Naive B cell (primary cell): ENCODE measurements at regions not wholly inside any gene's neighbourhood (a gene's known extent, or its start where the extent isn't known, plus 50 kb on each side); places are given as distances from the start of the nearest gene placed in this dataset.

Experiments
- ATAC-seq, 2 donors: fragments of 150-1000 bp; cut with Tn5 transposase; 2 replicates each; pipeline ENCODE4 v1.10.0; 2021; ENCODE audit warnings: low read depth in 2 of 2, mild to moderate bottlenecking in 2 of 2, moderate library complexity in 2 of 2
- DNase-seq: peaks from one replicate; pipeline ENCODE4 v3.0.0; 2022
- H3K27ac Mint-ChIP-seq, 6 donors: one replicate each; pipeline ENCODE4 v1.8.0; 2020 to 2022; ENCODE audit warnings: mild to moderate bottlenecking in 6 of 6, mixed read lengths in 6 of 6, moderate library complexity in 5 of 6, inconsistent platforms in 2 of 6
- H3K27me3 Mint-ChIP-seq, 3 donors: one replicate each; pipeline ENCODE4 v1.8.0; 2021 to 2022; ENCODE audit warnings: mixed read lengths in 3 of 3, mild to moderate bottlenecking in 1 of 3
- H3K36me3 Mint-ChIP-seq, 2 donors: one replicate each; pipeline ENCODE4 v1.8.0; 2020 to 2022; ENCODE audit warnings: mixed read lengths in 2 of 2, inconsistent platforms in 1 of 2, mild to moderate bottlenecking in 1 of 2
- H3K4me1 Mint-ChIP-seq, 3 donors: one replicate each; pipeline ENCODE4 v1.8.0; 2020 to 2022; ENCODE audit warnings: mixed read lengths in 3 of 3, inconsistent platforms in 1 of 3, mild to moderate bottlenecking in 1 of 3, moderate library complexity in 1 of 3
- H3K4me3 Mint-ChIP-seq, 8 donors: one replicate each; pipeline ENCODE4 v1.8.0; 2020 to 2022; ENCODE audit warnings: mild to moderate bottlenecking in 8 of 8, mixed read lengths in 8 of 8, moderate library complexity in 8 of 8, inconsistent platforms in 2 of 8
- H3K9me3 Mint-ChIP-seq, 7 donors: one replicate each; pipeline ENCODE4 v1.8.0; 2020 to 2022; ENCODE audit warnings: mixed read lengths in 7 of 7, mild to moderate bottlenecking in 5 of 7, inconsistent platforms in 2 of 7, moderate library complexity in 1 of 7

DNA sequence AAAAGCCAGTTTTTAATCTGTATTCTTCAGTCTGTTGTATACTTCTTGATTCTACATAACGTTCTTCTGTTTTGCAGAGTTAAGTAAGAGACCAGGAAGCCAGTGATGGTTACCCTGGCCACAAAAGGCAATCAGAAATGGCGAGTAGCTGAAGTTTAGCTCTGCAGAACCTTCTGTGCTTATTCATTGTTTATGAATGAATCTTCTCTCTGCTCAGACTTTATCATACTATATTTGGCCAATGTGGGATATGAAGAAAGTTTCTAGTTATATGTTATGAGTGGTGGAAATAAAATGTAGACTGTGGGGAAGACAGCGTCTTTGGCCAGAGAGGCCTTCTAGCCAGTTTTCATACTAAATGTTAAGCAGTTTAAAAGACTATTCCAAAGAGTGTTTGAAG, 249.9 kb upstream of the RGS6 start:
- DNase-seq = no peak
- Mint-ChIP-seq H3K27me3 (no peaks in the 10 kb centered on the region), H3K4me3 (no peak overlapping the region), H3K4me1 (peaks cover 3 to 11% (median 4%) of the 10 kb centered on the region in 3 donors), H3K27ac (peak overlapping the region in 2 of 6 donors; percentile 27 to 36), H3K36me3 (peaks cover 27 to 34% of the 10 kb centered on the region in 2 donors), H3K9me3 (peaks cover 0 to 3% (median 0%) of the 10 kb centered on the region in 7 donors)
- ATAC-seq = no peak

DNA sequence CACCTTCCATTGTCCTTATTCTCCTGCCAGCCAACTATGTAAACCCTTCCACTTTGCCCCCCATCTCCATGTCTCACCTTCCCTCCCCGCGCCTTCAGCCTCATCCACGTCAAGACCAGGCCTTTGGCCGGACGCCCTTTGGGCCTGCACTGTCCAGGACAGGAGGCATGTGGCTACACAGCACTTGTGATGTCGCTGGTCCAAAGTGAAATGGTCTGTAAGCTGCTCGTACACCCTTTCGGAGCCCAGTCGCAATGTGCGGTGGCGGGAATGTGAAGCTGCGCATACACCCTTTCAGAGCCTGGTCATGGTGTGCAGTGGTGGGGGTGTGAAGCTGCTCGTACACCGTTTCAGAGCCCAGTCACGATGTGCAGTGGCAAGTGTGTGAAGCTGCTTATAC, 247.9 kb upstream of the RGS6 start:
- H3K4me3 Mint-ChIP-seq = peak overlapping the region in 1 of 8 donors; percentile 9
- no peaks in the 10 kb centered on the region for H3K9me3 Mint-ChIP-seq
- peaks cover 20 to 35% of the 10 kb centered on the region in 2 donors for H3K36me3 Mint-ChIP-seq
- ATAC-seq (no peak), DNase-seq (no peak)
- peaks cover 0 to 4% (median 3%) of the 10 kb centered on the region in 3 donors for H3K4me1 Mint-ChIP-seq
- H3K27me3 Mint-ChIP-seq = no peaks in the 10 kb centered on the region
- no peak overlapping the region for H3K27ac Mint-ChIP-seq

DNA sequence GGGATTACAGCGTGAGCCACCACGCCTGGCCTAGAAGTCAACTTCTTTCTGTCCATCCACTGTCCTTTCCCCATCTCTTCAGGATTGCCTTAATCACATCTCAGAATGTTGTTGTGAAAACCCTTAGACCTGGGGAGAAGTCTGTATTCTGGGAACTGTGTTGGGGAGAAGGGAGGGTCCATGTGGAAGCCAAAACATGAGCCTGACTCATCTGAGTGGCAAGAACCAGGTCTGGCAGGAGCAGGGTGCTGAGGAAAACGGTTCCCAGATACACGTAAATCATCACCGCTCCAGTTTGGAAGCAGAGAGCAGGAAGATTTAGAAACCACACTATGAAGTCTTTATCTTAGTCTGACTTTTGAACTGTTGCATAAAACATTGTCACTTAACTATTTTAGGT, 245.6 kb upstream of the RGS6 start:
- DNase-seq = no peak
- Mint-ChIP-seq H3K27ac (peak overlapping the region in 1 of 6 donors; percentile 60), H3K27me3 (no peaks in the 10 kb centered on the region), H3K36me3 (peaks cover 28 to 46% of the 10 kb centered on the region in 2 donors), H3K4me3 (no peak overlapping the region), H3K4me1 (peaks cover 0 to 14% (median 3%) of the 10 kb centered on the region in 3 donors), H3K9me3 (no peaks in the 10 kb centered on the region)
- ATAC-seq = no peak

DNA sequence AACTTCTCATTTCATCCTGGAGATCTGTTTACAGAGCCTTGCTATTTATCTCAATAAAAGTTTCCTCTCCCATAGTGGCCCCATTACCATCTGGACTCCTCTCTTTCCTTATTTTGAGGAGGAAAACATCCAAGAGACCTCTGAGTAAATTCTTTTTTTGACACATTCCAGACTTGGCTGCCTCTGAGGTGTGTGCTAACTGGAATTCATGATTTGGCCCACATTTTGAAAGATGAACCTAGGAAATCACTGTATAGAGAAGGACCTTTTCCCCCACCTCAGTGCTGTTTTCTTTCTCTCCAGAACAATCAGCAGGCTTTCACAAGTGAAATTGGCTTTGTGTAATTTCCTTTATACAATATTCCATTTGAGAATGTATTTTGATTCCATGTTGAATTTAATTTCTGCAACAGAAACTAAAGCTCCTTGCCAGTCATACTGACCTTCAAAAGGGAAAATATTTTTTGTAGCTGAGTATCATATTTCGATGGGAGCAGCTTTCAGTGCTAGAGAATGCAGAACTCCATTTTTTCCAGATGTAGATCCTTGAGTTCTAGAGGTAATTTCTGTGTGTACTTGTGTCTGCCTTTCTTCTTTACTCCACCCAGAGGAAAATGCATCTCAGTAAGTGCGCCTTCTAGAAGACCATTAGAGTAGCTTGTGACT, 244.9 kb upstream of the RGS6 start:
- Mint-ChIP-seq H3K4me1 (peaks cover 0 to 15% (median 3%) of the 10 kb centered on the region in 3 donors), H3K27ac (peak overlapping the region in 1 of 6 donors; percentile 60), H3K36me3 (peaks cover 31 to 46% of the 10 kb centered on the region in 2 donors), H3K4me3 (no peak overlapping the region), H3K9me3 (no peaks in the 10 kb centered on the region), H3K27me3 (no peaks in the 10 kb centered on the region)
- ATAC-seq = no peak
- no peak for DNase-seq

DNA sequence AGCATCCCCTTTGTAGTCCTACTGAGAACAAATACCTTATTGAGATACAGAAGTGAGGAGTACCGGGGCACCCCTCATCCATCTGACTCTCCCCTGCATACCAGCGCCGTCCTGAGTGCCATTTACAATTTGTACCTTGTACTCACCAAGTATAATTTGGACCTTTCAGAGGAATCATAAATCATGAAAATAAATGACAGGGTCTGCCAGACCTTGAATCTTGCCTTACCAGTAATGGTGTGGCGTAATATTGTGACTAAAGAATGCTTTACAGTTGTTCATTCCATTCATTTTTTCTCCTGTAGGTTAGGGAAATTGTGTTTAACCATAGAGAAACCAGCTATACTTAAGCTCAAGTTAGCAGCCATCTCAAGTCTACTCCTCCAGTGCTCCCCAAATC, 243.7 kb upstream of the RGS6 start:
- Mint-ChIP-seq H3K4me1 (peaks cover 0 to 12% (median 0%) of the 10 kb centered on the region in 3 donors), H3K9me3 (no peaks in the 10 kb centered on the region), H3K27me3 (no peaks in the 10 kb centered on the region), H3K27ac (no peak overlapping the region), H3K4me3 (no peak overlapping the region), H3K36me3 (peaks cover 31 to 46% of the 10 kb centered on the region in 2 donors)
- ATAC-seq (no peak), DNase-seq (no peak)

DNA sequence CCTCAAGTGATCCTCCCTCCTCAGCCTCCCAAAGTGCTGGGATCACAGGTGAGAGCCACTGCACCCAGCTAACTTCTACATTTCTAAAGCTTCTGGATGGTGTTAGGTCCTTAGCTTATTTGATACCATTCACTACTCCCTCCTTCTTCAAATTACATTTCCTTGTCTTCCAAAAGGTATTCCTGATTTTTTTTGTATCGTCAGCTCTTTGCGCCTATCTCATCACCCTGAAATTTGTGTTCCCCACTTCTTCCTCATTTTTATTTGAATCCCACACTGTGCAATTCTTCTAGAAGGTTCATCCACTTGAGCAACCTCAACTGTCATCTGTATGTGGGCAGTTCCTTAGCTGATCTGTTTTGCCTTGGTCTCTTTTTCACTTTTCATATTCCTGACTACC, 241.8 kb upstream of the RGS6 start:
- no peaks in the 10 kb centered on the region for H3K9me3 Mint-ChIP-seq
- ATAC-seq (no peak), DNase-seq (no peak)
- peaks cover 0 to 12% (median 0%) of the 10 kb centered on the region in 3 donors for H3K4me1 Mint-ChIP-seq
- peaks cover 37 to 39% of the 10 kb centered on the region in 2 donors for H3K36me3 Mint-ChIP-seq
- peak overlapping the region in 1 of 6 donors; percentile 84 for H3K27ac Mint-ChIP-seq
- no peaks in the 10 kb centered on the region for H3K27me3 Mint-ChIP-seq
- H3K4me3 Mint-ChIP-seq = no peak overlapping the region

DNA sequence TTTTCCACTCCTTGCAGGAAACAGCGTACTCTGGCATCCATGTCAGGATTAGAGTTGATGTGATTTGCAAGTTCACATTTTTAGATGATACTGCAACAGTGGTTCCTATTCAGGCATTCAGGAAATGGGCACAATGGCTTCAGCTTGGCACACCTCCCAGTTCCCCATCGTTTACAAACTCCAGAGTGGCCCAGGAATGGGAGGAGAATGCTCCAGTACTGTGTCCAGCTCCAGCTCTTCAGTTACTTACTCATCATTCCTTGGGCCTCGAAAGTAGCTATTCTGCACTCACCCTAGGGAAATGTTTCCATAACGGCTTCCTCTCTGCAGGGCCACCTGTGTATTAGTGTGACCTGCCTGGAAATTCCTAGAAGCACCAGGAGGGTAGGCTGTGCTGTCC, 239.7 kb upstream of the RGS6 start:
- no peaks in the 10 kb centered on the region for H3K27me3 Mint-ChIP-seq
- H3K4me3 Mint-ChIP-seq = no peak overlapping the region
- no peaks in the 10 kb centered on the region for H3K9me3 Mint-ChIP-seq
- ATAC-seq = no peak
- H3K4me1 Mint-ChIP-seq = peaks cover 0 to 16% (median 0%) of the 10 kb centered on the region in 3 donors
- peaks cover 39 to 46% of the 10 kb centered on the region in 2 donors for H3K36me3 Mint-ChIP-seq
- DNase-seq = no peak
- no peak overlapping the region for H3K27ac Mint-ChIP-seq

DNA sequence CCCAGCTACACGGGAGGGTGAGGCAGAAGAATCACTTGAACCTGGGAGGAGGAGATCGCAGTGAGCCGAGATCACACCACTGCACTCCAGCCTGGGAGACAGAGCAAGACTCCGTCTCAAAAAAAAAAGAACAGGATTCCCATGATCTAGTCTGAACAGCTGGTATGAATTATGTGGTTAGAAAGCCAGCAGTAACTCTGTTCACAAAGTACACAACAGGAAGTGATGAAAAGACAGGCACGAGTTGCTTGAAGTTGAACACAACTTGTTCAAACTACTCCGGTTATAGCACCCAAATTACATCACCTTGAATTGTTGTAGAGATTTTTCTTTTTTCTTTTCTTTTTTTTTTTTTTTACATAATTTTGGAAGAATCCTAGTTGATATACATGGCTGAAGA, 238.8 kb upstream of the RGS6 start:
- no peaks in the 10 kb centered on the region for H3K27me3 Mint-ChIP-seq
- H3K4me3 Mint-ChIP-seq = no peak overlapping the region
- no peak for DNase-seq
- H3K4me1 Mint-ChIP-seq = peaks cover 0 to 16% (median 0%) of the 10 kb centered on the region in 3 donors
- ATAC-seq = no peak
- H3K36me3 Mint-ChIP-seq = peaks cover 41 to 46% of the 10 kb centered on the region in 2 donors
- H3K9me3 Mint-ChIP-seq = no peaks in the 10 kb centered on the region
- H3K27ac Mint-ChIP-seq = peak overlapping the region in 2 of 6 donors; percentile 11 to 80

DNA sequence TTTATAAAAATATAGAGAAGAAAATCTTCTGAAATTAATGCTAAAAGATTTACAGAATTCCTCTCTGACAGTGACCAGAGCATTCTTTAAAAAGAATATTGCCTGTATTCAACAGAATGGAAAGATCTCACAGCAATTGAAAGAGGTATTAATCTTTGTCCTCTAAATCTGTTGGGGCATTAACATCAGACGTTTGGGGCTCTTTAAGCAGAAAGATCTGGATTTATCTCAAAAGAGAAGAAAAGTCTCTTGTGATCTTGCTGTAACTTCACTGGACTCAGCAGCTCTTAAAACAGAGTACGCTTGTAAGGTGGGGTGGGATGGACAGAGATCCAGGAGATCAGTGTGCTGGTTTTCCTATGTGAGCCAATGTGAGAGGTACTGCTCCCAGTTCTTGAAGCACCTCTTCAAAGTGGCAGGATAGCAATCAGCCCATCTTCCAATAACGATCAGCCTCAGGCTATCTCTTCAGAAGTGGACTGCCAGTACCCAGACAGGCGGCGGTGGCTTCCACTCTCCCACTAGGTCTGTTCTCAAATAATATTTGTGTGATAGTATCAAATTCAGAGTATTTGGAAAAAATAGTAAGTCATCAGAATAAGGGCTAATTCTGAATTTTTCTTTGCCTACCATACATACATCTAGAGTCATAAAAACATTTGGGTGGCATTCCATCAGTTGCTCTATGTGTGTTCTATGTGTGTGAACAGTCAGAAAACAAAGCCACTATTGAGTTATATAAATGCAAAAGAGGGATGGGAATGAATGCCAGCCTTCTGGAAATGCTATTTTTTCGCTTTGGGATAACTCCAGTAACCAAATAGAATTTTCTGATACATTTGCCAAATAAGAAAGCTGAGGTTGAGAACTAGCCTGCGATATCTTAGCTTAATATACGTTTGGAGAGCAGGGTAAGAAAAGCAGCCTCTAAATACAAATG, 237.4 kb upstream of the RGS6 start:
- Mint-ChIP-seq H3K4me3 (no peak overlapping the region), H3K27ac (peak overlapping the region in 1 of 6 donors; percentile 60), H3K4me1 (peaks cover 0 to 16% (median 0%) of the 10 kb centered on the region in 3 donors)

DNA sequence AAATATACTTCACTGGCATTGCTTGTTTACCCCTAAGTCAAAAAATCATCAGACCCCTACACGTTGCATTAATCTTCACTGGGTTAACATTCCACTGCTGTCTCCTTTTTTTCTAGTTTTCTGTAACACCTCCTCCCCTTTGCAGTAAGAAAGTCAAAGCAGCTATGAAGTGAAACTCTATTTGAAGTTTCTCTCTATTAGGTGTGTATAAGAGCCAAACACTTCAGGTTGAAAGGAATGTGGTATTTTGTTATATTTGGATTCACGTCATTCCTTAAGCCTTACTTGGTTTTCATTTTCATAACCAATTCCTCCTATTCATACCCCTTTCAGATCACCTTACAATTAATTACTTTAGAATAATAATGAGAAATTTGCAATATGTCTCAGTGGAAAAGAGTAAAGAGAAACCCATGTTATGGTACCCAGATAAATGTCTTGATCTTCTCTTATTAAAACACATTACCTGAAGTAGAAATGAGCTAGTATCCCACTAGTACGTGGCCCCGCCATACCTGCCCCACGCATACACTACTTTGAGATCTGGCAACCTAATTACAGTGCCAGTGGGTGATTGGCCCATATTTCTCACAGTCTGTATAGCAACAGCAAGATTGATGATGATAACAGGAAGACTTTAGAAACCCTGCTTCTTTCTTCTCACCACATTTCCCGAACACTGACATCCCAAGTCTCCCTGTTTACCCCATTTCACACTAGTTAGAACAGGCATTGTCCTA, 236.4 kb upstream of the RGS6 start:
- Mint-ChIP-seq H3K9me3 (no peaks in the 10 kb centered on the region), H3K36me3 (peaks cover 45 to 50% of the 10 kb centered on the region in 2 donors), H3K27me3 (no peaks in the 10 kb centered on the region), H3K4me1 (peaks cover 0 to 11% (median 0%) of the 10 kb centered on the region in 3 donors), H3K4me3 (no peak overlapping the region), H3K27ac (peak overlapping the region in 2 of 6 donors; percentile 29 to 45)
- ATAC-seq (no peak), DNase-seq (no peak)

More for the DNA sequence above, 237.4 kb upstream of the RGS6 start:
- no peak for DNase-seq
- ATAC-seq = no peak
- H3K9me3 Mint-ChIP-seq = no peaks in the 10 kb centered on the region
- H3K36me3 Mint-ChIP-seq = peaks cover 48 to 57% of the 10 kb centered on the region in 2 donors
- H3K27me3 Mint-ChIP-seq = no peaks in the 10 kb centered on the region

DNA sequence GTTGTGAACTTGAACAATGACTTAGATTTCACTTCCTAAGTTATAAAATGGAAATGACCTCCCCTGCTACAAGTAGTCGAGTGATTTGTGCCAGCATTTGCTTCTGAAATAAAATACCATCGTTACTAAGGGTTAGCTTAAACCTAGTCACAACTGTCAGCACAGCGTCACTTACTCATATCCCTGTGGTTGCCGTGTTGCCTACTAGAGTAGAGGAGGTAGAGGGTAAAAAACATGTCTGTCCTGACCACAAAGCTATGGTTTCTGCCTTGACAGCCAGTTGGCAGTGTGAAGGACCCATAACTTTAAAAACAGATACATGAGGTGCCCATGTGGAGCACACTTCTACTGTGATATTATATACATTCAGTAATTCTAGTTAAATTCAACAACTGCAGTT, 234.2 kb upstream of the RGS6 start:
- ATAC-seq (no peak), DNase-seq (no peak)
- Mint-ChIP-seq H3K27ac (peak overlapping the region in 1 of 6 donors; percentile 30), H3K27me3 (no peaks in the 10 kb centered on the region), H3K4me3 (no peak overlapping the region), H3K9me3 (no peaks in the 10 kb centered on the region), H3K4me1 (peaks cover 0 to 4% (median 0%) of the 10 kb centered on the region in 3 donors), H3K36me3 (peaks cover 37 to 48% of the 10 kb centered on the region in 2 donors)

DNA sequence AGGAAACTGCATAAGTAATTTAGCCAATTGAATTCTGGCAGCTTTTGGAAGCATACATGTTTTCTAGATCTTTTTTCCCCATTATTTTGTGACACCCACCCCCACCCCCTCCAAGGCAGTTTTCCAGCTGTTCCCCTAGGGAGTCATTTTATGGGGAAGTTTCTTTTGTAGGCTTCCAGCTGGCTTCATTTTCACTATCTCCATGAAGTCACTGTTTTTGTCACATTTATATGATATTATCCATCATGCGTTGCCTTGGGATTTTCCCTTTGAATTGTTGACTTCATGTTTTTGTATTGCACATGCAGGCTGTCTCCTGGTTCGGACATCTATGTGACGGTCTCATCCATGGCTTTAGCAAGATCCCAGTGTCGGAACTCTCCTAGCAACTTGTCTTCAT, 233.6 kb upstream of the RGS6 start:
- Mint-ChIP-seq H3K36me3 (peaks cover 36 to 48% of the 10 kb centered on the region in 2 donors), H3K4me3 (no peak overlapping the region)

DNA sequence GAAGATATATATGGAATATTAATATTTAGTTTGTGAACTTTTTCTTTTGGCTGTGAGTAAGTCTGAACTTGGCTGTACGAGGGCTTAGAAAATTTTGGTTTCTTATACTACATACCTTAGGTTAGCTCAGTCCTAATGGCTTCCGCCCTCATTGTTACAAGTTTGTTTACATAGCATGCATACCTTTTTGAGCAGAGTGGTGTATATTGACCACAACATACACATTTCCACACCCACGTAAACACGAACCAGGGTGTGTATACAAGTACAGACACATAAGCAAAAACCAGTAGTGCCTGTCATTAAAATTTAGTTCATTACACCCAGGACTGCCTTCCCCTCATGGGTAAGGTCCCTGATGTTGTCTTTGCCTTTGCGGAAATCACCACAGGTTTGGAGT, 230.2 kb upstream of the RGS6 start:
- Mint-ChIP-seq H3K27me3 (no peaks in the 10 kb centered on the region), H3K4me1 (no peaks in the 10 kb centered on the region), H3K4me3 (no peak overlapping the region), H3K9me3 (no peaks in the 10 kb centered on the region), H3K27ac (peak overlapping the region in 1 of 6 donors; percentile 34), H3K36me3 (peaks cover 24 to 39% of the 10 kb centered on the region in 2 donors)
- ATAC-seq (no peak), DNase-seq (no peak)

More for the DNA sequence above, 233.6 kb upstream of the RGS6 start:
- ATAC-seq = no peak
- Mint-ChIP-seq H3K4me1 (peaks cover 0 to 4% (median 0%) of the 10 kb centered on the region in 3 donors), H3K27ac (peak overlapping the region in 1 of 6 donors; percentile 39), H3K9me3 (no peaks in the 10 kb centered on the region), H3K27me3 (no peaks in the 10 kb centered on the region)
- no peak for DNase-seq
